Vagina (tissue), 2 donors: ENCODE measurements at regions not wholly inside any gene's neighbourhood (a gene's known extent, or its start where the extent isn't known, plus 50 kb on each side); places are given as distances from the start of the nearest gene placed in this dataset.

ENCODE experiments used
- CTCF ChIP-seq, 3 experiments: fragments of 450-650 bp in 2 of 3; fragments of 200-600 bp in 1 of 3; sonication (generic) in 1 of 3; IDR thresholded peaks; one replicate each; pipeline ENCODE4 v1.5.1; 2017 to 2019; ENCODE audit warnings: antibody characterized with exemption in 3 of 3, mild to moderate bottlenecking in 2 of 3, moderate library complexity in 2 of 3
- POLR2A ChIP-seq, 2 donors: fragments of 450-650 bp; IDR thresholded peaks; one replicate each; pipeline ENCODE4 v1.6.1; 2017; ENCODE audit warnings: antibody characterized with exemption in 2 of 2, mild to moderate bottlenecking in 2 of 2, moderate library complexity in 2 of 2

- TF ChIP-seq CTCF (IDR thresholded peaks at IDR 0.05) (no peak), POLR2A (IDR thresholded peaks at IDR 0.05) (no peak)
Observed at GRCh38 chr16:54750249-54750648, 180.4 kb upstream of the IRX5 start.
